ENCODE measurements at regions not wholly inside any gene's neighbourhood (a gene's known extent, or its start where the extent isn't known, plus 50 kb on each side); places are given as distances from the start of the nearest gene placed in this dataset.

- TF ChIP-seq CTCF (IDR thresholded peaks at IDR 0.05) (no peak), POLR2A (IDR thresholded peaks at IDR 0.05) (no peak)
Measured at GRCh38 chr6:140388815-140389214, 1014.4 kb upstream of the CITED2 start.
